GM12878 (cell line): ENCODE measurements at regions not wholly inside any gene's neighbourhood (a gene's known extent, or its start where the extent isn't known, plus 50 kb on each side); places are given as distances from the start of the nearest gene placed in this dataset.

Experiments used
- ATAC-seq: fragments of 200-7000 bp; cut with Tn5 transposase; 3 replicates; pipeline ENCODE4 v1.9.1; 2020; ENCODE audit warnings: mild to moderate bottlenecking, moderate library complexity
- BruUV-seq: library from RNA; stranded (reverse); fragments of 400-500 nt; replicated peaks from 2 replicates; lab custom pipeline; 2021; lab: Mats Ljungman, UMichigan
- CTCF ChIA-PET: fragments of 300-600 bp; sonication (Branson Sonifier 250); formaldehyde crosslinking; extraction: SDS; loops from one replicate; lab custom pipeline; 2021; ENCODE audit warnings: inconsistent platforms; lab: Yijun Ruan, JAX
- POLR2A ChIA-PET: fragments of 350-600 bp; formaldehyde crosslinking; extraction: SDS; loops from one replicate; lab custom pipeline; 2021; ENCODE audit warnings: inconsistent platforms; lab: Charles Lee
- RAD21 ChIA-PET: fragments of 300-600 bp; sonication (Branson Sonifier 250); formaldehyde crosslinking; loops from one replicate; lab custom pipeline; 2023; ENCODE audit warnings: antibody characterized with exemption; ENCODE audit not compliant: unreplicated experiment; lab: Charles Lee
- SMC1A ChIA-PET: fragments of 300-600 bp; sonication (Branson Sonifier 250); formaldehyde crosslinking; loops from one replicate; lab custom pipeline; 2023; ENCODE audit not compliant: unreplicated experiment, uncharacterized antibody; lab: Charles Lee
- DNase-seq: peaks from one replicate; pipeline ENCODE4 v3.0.0-alpha.2; 2011; ENCODE audit warnings: low read depth, low spot score
- FAIRE-seq: peaks from 3 replicates; lab custom pipeline; 2011; peaks lifted over from hg19 to GRCh38; lab: Jason Lieb, UNC
- H2AFZ ChIP-seq: 2 replicates; pipeline ENCODE4 v1.6.0; 2011; ENCODE audit warnings: low read depth, low read length, control low read depth; ENCODE audit not compliant: control insufficient read depth
- H3K27ac ChIP-seq: 2 replicates; pipeline ENCODE4 v1.5.1; 2011; ENCODE audit warnings: control low read depth; ENCODE audit not compliant: control insufficient read depth, insufficient read depth
- H3K27me3 ChIP-seq, 2 experiments: replicated peaks in 1 of 2; 2 replicates each; pipeline versions ENCODE4 v1.6.0 to v1.6.1; 2011; ENCODE audit warnings: low read length in 1 of 2; ENCODE audit not compliant: control insufficient read depth in 2 of 2, insufficient read depth in 2 of 2
- H3K36me3 ChIP-seq, 2 experiments: 2 replicates each; pipeline ENCODE4 v1.5.1; 2011; ENCODE audit warnings: low read length in 1 of 2; ENCODE audit not compliant: control insufficient read depth in 2 of 2, insufficient read depth in 2 of 2
- H3K4me1 ChIP-seq: 2 replicates; pipeline ENCODE4 v1.6.1; 2011; ENCODE audit warnings: mild to moderate bottlenecking, low read length, moderate library complexity, mixed read lengths; ENCODE audit not compliant: control insufficient read depth, insufficient read depth
- H3K4me2 ChIP-seq: 2 replicates; pipeline ENCODE4 v1.6.0; 2011; ENCODE audit warnings: control low read depth; ENCODE audit not compliant: control insufficient read depth, insufficient read depth
- H3K4me3 ChIP-seq: fragments of 200-600 bp; sonication (generic); 2 replicates; pipeline ENCODE4 v1.5.1; 2016
- H3K79me2 ChIP-seq: 2 replicates; pipeline ENCODE4 v1.6.0; 2011; ENCODE audit warnings: low read length; ENCODE audit not compliant: control insufficient read depth, insufficient read depth
- H3K9ac ChIP-seq: 2 replicates; pipeline ENCODE4 v1.8.0; 2011; ENCODE audit warnings: low read length, control low read depth, mixed read lengths; ENCODE audit not compliant: control insufficient read depth, insufficient read depth
- H3K9me3 ChIP-seq: replicated peaks from 3 replicates; pipeline ENCODE4 v1.5.1; 2011; ENCODE audit warnings: mild to moderate bottlenecking, low read length; ENCODE audit not compliant: control insufficient read depth, insufficient read depth
- H4K20me1 ChIP-seq: 2 replicates; pipeline ENCODE4 v1.6.0; 2011; ENCODE audit not compliant: control insufficient read depth, insufficient read depth
- BCLAF1 ChIP-seq: fragments of 450-650 bp; IDR thresholded peaks from 2 replicates; pipeline ENCODE4 v1.6.1; 2017; ENCODE audit warnings: antibody characterized with exemption, mild to moderate bottlenecking, moderate library complexity
- CREB1 ChIP-seq: IDR thresholded peaks from 2 replicates; pipeline ENCODE4 v1.6.1; 2012; ENCODE audit warnings: low read depth, mild to moderate bottlenecking, inconsistent platforms
- DPF2 ChIP-seq: fragments of 450-650 bp; IDR thresholded peaks from 2 replicates; pipeline ENCODE4 v1.6.1; 2017; ENCODE audit warnings: mild to moderate bottlenecking
- GABPA ChIP-seq: IDR thresholded peaks from 2 replicates; pipeline ENCODE4 v1.6.1; 2014; ENCODE audit warnings: antibody characterized with exemption, low read depth, mild to moderate bottlenecking, inconsistent platforms
- HSF1 ChIP-seq: fragments of 150-350 bp; IDR thresholded peaks from 2 replicates; pipeline ENCODE4 v1.6.1; 2014; ENCODE audit warnings: mild to moderate bottlenecking, low read depth, low read length
- MLLT1 ChIP-seq: fragments of 450-650 bp; IDR thresholded peaks from 2 replicates; pipeline ENCODE4 v1.6.1; 2016; ENCODE audit warnings: mild to moderate bottlenecking
- MTA2 ChIP-seq: fragments of 450-650 bp; IDR thresholded peaks from 2 replicates; pipeline ENCODE4 v1.6.1; 2016; ENCODE audit warnings: low read depth, mild to moderate bottlenecking, moderate library complexity
- MYB ChIP-seq: fragments of 150-350 bp; IDR thresholded peaks from 2 replicates; pipeline ENCODE4 v1.6.1; 2014; ENCODE audit warnings: mild to moderate bottlenecking, low read depth, low read length, borderline replicate concordance
- PAX8 ChIP-seq: fragments of 450-650 bp; IDR thresholded peaks from 2 replicates; pipeline ENCODE4 v1.6.1; 2017; ENCODE audit warnings: mild to moderate bottlenecking, moderate library complexity
- POLR2AphosphoS5 ChIP-seq: IDR thresholded peaks from 2 replicates; pipeline ENCODE4 v1.6.1; 2011; ENCODE audit warnings: mild to moderate bottlenecking, low read length, inconsistent platforms
- RUNX3 ChIP-seq: IDR thresholded peaks from 2 replicates; pipeline ENCODE4 v1.6.1; 2012; ENCODE audit warnings: low read length, inconsistent platforms
- SPI1 ChIP-seq: IDR thresholded peaks from 2 replicates; pipeline ENCODE4 v1.6.1; 2011; ENCODE audit warnings: low read depth, mild to moderate bottlenecking, low read length, moderate library complexity, borderline replicate concordance; ENCODE audit not compliant: insufficient read depth
- TCF3 ChIP-seq: IDR thresholded peaks from 2 replicates; pipeline ENCODE4 v1.6.1; 2012; ENCODE audit warnings: low read depth, mild to moderate bottlenecking, low read length, borderline replicate concordance; ENCODE audit not compliant: insufficient read depth
- TCF7 ChIP-seq: IDR thresholded peaks from 2 replicates; pipeline ENCODE4 v1.6.1; 2014; ENCODE audit warnings: antibody characterized with exemption, borderline replicate concordance
- ZBTB33 ChIP-seq: fragments of 450-650 bp; IDR thresholded peaks from 2 replicates; pipeline ENCODE4 v1.6.1; 2017; ENCODE audit warnings: mild to moderate bottlenecking
- WGBS: methylation state at CpG from one replicate; pipeline ENCODE4 v1.1.6; 2016; ENCODE audit warnings: low lambda C conversion rate; ENCODE audit not compliant: insufficient replicate concordance, insufficient coverage; ENCODE audit errors: missing lambda C conversion rate; 5-methylcytosine and 5-hydroxymethylcytosine counted together
- in situ Hi-C: fragments of 300-500 bp; cut with MboI; formaldehyde crosslinking; loops from 9 replicates; pipeline ENCODE4 v1.14.3; 2018; ENCODE audit warnings: mixed read lengths
- intact Hi-C: fragments of 100-400 bp; cut with micrococcal nuclease; formaldehyde crosslinking; loops from one replicate; pipeline ENCODE4 v1.14.2; 2022; ENCODE audit not compliant: unreplicated experiment

- TF ChIP-seq ZBTB33: no peak
- no peak for TF ChIP-seq TCF7
- TF ChIP-seq GABPA: no peak
- TF ChIP-seq PAX8: no peak
- TF ChIP-seq DPF2: no peak
- TF ChIP-seq CREB1: no peak
Measured at GRCh38 chr3:182726258-182727142, 66.8 kb upstream of the ATP11B start (continued).

- WGBS: 100% methylated on average over 1 of the region's 3 CpGs
- H3K9me3 ChIP-seq: peaks cover 3% of the 10 kb centered on the region; the same call in 2 of the 3 replicates
- H3K79me2 ChIP-seq: no peaks in the 10 kb centered on the region
- no peak overlapping the region for H3K4me3 ChIP-seq
- H3K36me3 ChIP-seq: no peaks in the 10 kb centered on the region
- ATAC-seq (no peak), FAIRE-seq (no peak), DNase-seq (no peak)
- ChIA-PET RAD21 (no interaction called here), SMC1A (interaction anchor here (0.6 to 7.1 kb wide), 4 partner anchors 12 to 663 kb away, joined by 3 to 109 read pairs (median 14); no protein-coding TSS in a partner anchor), POLR2A (interaction anchor here (0.7 to 2.9 kb wide), 3 partner anchors 9 to 64 kb away, joined by 3 to 20 read pairs (median 6); no protein-coding TSS in a partner anchor), CTCF (interaction anchor here (7.5 kb wide), 1 partner anchor 14 kb away, joined by 109 read pairs; no protein-coding TSS in a partner anchor)
- H3K9ac ChIP-seq: no peak overlapping the region
- H3K4me1 ChIP-seq: peaks cover 8% of the 10 kb centered on the region
- H2AFZ ChIP-seq: no peak overlapping the region
- no peaks in the 10 kb centered on the region for H4K20me1 ChIP-seq
- in situ Hi-C loops: no loop called here
- no peaks in the 10 kb centered on the region for H3K27me3 ChIP-seq
- BruUV-seq: no TSS peak
- intact Hi-C loops: no loop called here
- H3K27ac ChIP-seq: no peak overlapping the region
- no peak overlapping the region for H3K4me2 ChIP-seq
- TF ChIP-seq HSF1: no peak
- no peak for TF ChIP-seq MLLT1
- no peak for TF ChIP-seq RUNX3
- TF ChIP-seq MTA2: no peak
- no peak for TF ChIP-seq SPI1
- no peak for TF ChIP-seq MYB
- no peak for TF ChIP-seq TCF3
- no peak for TF ChIP-seq POLR2AphosphoS5
- TF ChIP-seq BCLAF1: no peak
Measured at GRCh38 chr3:182728238-182728637, 65.1 kb upstream of the ATP11B start.
